HG03280 (cell line): ENCODE measurements at regions not wholly inside any gene's neighbourhood (a gene's known extent, or its start where the extent isn't known, plus 50 kb on each side); places are given as distances from the start of the nearest gene placed in this dataset.
"Not testable (repeated sequence)": the region's sequence is repeated elsewhere in the genome, so short reads cannot be mapped to it uniquely, and the experiment has no call there.

ENCODE experiments used
- ATAC-seq: cut with Tn5 transposase; IDR thresholded peaks from one replicate; pipeline ENCODE4 v1.9.1; 2021; ENCODE audit warnings: mild to moderate bottlenecking, moderate library complexity; ENCODE audit not compliant: unreplicated experiment

DNA sequence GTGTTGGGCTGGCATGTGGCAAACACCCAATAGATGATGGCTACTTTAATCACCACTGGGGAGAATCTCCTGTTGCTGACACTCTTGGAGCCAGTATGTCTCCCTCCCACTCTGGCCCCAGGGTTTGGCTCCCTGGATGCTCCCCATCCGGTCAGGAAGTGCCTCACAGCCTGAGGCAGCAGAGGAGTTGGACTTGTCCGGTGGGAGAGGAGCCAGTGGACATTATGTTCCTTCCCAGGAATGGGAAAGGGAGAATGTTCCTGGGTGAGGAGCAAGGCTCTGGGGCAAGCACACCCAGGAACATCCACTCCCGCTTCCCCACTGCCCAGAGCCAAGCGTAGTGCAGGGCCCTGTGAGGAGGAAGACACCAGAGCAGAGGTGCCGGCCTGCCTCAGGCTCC is 84.6 kb upstream of the NAV2 start:
- ATAC-seq = no peak

DNA sequence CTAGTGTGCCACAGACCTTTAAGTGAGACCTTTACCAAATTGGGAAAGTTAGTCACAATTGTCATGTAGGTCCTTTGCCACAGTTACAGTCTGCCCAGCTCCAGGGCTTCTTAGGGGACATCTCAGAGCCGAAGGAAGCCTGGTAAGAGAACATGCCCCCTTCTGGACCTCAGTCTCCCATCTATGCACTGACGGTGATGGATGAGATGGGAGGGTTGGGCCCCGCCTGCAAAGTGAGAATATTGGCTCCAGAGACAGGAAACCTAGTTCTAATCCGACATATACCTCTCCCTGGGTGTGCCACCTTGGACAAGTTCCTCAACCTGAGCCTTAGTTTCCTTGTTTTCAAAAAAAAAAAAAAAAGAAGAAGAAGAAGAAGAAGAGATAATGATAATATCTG is 85.1 kb upstream of the NAV2 start:
- ATAC-seq = no peak

DNA sequence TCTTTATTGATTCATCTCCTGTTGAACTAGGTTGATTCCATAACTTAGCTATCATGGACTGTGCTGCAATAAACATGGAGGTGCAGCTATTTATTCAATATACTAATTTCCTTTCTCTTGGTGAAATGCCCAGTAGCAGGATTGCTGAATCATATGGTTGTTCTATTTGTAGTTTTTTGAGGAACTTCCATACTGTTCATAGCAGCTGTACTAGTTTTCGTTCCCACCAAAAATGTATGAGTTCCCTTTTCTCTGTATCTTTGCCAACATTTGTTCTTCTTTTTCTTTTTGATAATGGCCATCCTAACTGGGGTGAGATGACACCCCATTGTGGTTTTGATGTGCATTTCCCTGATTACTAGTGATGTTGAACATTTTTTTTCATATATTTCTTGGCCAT is 87.2 kb upstream of the NAV2 start:
- no peak for ATAC-seq

DNA sequence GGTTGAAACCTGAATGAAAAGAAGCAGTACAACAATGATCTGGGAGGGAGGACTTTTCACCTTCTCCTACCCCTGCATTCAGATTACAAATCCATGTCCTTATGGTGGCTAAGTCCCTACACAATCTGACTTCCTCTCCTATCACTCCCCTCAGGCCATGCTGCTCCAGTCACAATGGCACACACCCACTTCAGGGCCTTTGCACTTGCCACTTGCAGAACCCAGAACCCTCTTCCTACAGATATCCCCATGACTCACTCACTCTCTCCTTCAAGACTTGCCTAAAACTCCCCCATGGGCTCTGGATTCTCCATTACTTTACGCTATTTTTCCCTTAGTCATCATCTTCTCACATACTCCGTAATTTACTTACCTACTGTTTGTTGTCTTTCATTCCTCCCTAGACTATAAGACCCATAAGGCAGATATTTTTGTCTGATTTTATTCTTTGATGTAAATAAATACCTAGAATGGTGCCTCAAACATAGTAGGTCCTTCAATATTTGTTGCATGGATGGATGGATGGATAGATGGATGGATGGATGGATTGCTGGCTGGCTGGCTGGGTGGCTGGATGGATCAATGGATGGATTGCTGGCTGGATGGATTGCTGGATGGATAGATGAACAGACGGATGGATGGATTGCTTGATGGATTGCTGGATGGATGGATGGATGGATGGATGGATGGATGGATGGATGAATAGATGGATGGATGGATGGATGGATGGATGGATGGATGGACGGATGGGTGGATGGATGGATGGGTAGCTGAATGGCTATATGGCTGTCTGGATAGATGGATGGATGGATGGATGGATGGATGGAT is 94.7 kb upstream of the NAV2 start:
- ATAC-seq = no peak

DNA sequence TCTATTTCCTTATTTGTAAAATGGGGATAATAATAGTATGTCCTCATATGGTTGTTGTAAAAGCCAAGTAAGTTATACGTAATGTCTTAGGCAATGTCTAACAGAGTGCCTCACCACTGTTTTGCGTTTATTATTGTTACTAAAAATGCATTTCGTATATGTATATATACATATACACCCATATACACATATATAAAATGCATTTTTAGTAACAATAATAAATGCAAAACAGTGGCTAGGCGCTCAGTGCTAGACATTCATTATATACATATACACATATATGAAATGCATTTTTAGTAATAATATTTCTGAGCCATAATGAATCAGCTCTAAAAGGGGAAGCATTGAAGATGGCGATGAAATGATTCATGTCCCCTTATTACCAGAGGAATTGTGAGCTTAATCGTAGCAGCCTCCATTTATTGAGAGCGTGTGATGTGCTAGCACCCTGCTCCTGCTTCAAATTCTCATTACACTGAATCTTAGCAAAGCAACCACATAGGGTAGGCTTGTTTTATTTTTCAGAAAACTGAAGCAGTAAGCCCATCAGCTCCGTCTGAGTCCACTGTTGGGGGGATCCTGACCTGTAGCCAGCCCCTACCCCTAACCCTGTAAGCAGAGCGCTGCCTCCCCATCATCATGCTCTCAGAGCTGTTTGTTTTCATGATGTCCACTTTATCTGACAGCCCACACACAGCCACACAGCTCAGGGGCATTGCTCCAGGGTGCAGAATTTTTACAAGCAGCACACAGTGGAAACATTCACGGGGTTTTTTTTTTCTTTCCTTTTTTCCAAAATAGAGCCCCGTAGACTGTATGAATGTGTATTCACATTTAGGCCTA is 97.1 kb upstream of the NAV2 start:
- ATAC-seq = no peak

DNA sequence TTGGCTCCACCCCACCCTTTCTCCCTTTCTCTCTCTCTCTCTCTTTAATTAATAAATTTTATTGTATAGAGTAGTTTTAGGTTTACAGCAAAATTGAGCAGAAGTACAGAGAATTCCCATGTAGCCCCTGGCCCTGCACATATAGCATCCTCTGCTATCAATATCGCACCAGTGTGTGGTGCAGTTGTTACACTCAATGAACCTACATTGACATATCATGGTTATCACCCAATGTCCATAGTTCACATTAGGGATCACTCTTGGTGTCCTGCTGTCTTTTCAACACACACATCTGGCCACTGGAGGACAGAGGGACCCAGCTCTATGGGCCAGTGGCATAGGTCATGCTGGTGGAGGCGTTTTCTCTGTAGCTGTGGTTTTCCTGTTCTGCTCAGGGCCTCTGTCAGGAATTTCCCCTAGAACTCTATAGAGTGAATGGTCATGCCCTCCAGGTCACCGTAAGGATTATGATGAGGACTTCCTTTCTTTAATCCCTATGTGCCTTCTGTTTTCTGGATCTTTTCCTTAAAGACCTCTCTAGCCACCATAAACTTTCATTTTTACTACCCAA is 98.2 kb upstream of the NAV2 start:
- ATAC-seq = no peak

DNA sequence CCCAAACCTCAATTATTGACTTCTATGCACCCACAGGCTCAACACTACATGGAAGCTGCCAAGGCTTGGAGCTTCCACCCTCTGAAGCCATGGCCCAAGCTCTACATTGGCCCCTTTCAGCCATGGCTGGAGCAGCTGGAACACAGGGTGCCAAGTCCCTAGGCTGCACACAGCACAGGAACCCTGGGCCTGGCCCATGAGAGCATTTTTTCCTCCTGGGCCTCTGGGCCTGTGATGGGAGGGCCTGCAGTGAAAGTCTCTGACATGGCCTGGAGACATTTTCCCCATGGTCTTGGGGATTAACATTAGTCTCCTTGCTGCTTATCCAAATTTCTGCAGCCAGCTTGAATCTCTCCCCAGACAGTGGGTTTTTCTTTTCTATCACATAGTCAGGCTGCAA is 100.6 kb upstream of the NAV2 start:
- not testable (repeated sequence) for ATAC-seq

DNA sequence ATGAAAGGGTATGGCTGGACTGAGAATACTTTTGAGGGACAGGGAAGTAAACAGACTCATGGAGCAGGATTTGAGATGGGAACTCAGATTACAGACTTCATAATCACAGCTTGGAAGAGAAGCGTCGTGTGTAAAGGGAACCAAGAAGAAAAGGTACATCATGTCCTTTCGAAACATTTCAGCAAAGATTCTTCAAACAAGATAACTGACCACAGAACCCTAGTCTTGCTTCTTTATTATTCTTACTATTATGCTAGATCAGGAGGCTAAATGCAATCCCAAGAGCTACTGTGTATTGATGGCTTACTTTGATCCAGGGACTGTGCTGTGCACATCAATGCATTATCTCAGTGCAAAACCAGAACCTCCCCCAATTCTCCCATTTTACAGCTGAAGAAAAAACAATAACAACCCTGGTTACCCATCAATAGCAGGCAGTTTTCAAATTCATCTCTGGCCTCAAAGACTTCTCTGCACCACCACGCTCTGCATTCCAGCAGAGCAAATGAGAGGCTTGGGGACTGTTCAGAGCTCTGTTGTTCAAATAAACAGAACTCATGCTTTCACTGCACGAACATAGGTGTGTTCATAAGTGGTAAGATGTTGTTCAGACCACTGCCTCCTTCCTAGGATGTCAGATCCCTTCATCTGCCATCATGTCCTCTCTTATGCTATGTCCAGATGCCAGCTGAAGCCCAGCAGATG is 104.8 kb upstream of the NAV2 start:
- no peak for ATAC-seq

DNA sequence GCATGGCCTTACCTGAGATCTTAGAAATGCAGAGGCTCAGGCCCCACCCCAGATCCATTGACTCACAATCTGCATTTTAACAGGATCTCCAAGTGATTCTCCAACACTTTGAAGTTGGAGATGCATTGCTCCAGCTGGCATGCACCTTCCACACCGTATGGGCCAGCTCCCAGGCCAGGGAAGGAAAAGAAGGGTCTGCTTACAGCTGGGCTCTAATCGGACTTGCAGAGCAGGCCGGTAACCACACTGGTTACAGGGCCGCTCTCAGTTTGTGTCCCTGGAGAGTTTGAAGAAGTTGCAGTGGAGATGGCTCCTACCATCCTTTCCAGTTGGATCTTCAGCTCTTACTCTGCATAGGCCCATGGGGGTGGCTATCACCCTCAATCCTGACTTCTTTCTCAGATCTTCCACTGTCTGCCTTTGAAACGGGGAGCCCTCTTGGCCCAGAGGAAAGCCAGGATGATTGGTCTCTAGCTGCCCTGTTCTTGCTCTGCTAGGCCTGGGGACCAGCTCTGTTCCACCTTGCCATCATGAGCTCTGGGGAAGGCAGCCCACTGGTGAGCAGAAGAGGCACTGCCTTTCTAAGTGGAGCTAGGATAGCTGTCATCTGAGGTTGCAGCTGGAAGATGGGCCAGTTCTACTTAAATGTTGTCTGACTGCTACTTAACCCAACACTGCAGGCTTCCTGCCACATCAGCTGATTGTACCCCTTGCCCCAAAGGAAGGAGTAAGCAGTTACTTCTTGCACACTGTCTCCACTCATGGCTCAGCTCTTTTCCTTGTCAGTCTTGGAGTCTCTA is 105.6 kb upstream of the NAV2 start:
- ATAC-seq = no peak

DNA sequence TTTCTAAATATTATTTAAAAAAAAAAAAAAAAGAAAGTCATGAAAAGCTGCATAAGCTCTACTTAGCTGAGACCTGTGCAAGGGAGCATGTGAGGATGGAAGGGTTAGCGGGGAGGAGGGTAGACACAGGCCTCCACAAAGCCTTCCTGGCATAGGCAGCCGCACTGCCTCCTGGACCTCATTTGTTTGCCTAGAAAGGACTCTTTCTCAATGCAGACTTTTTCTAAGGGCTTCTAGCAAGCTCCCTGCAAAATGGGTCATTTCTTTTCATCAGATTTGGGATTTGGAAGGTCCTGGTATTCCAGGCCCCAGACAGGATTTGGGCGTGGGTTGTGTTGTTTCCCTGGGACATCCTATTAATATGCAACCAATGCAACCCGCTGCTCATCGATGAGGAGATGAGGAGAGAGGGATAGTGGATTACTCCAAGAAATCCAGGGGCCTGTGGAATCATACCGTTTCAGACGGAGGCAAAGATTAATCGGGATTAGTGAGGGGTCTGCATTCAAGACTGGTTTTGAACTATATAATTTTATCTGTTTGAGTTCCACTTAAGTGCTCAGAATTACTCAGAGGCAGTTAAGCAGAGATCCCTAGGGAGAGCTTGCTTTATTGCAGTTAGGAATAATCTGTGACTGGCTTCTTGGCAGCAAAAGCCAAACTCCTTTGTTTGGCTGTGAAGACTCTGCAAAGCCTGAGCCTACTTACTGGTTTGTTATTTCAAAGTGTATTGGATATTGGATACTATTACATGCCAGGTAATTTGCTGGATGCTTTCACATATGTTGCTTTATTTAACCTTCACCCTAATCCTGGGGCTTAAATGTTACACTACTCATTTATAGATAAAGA is 106.9 kb upstream of the NAV2 start:
- no peak for ATAC-seq

DNA sequence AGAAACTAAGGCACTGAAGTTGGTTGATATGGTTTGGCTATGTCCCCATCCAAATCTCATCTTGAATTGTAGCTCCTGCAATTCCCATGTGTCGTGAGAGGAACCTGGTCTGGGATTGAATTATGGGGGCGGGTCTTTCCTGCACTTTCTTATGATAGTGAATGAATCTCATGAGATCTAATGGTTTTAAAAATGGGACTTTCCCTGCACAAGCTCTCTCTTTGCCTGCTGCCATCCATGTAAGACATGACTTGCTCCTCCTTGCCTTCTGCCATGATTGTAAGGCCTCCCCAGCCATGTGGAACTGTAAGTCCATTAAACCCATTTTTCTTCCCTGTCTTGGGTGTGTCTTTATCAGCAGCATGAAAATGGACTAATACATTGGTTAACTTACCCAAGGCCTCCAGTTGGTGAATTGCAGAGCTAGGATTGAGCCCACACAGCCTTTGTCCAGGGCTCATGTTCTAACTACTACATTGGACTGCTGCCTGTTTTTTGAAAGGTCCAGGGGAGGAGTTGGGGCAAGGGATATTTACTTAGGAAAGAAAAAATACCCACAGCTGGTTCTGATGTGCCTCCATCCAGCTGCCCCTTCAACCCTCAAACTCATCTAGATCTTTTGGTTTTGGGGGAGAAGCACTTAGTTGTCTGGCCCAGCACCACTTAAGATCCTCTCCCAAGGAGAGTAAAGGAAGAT is 107.8 kb upstream of the NAV2 start:
- ATAC-seq = no peak

DNA sequence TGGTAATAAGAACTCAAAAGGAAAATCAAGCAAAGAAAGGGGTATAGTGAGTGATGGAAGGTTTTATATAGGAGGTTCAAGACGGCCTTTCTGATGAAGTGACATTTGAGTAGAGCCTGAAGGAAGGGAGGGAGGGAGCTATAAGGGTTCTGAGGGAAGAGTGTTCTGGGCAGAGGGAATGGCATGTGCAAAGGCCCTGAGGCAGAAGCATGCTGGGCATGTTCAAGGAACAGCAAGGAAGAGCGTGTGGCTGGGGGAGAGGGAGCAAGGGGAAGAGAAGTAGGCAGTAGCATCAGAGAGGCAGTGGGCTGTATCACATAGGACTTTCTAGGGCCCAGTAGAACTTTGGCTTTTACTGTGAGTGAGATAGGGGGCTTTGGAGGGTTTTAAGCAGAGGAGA is 108.9 kb upstream of the NAV2 start:
- ATAC-seq = no peak

DNA sequence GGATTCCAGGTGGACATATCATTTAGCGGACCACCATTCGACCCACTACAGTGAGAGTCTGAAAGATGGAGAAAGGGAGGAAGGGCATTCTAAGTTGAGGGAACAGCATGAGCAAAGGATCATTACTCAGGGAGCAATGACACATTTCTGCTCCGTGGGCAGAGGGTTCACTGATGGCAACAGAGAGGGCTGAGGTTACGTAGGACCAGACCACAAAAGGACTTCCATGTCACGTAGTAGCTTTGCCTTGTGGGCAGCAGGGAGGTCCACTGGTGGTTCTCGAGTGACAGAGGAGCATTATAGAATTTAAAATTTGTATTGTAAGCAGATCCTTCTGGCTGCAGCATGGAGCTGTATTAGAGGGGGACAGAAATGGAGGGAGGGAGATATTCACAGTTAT is 109.7 kb upstream of the NAV2 start:
- ATAC-seq = no peak

DNA sequence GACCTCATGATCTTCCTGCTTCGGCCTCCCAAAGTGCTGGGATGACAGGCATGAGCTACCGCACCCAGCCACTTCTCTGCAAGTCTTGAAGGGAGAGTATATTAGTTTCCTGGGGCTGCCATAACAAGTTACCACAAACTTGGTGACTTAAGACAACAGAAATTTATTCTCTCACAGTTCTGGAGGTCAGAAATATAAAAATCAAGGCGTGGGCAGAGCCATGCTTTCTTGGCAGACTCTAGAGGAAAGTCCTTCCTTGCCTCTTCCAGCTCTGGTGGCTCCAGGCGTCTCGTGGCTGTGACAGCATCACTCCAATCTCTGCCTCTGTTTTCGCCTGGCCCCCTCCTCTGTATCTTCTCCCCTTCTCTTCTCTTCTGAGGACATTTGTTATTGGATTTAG is 110.2 kb upstream of the NAV2 start:
- ATAC-seq = no peak

DNA sequence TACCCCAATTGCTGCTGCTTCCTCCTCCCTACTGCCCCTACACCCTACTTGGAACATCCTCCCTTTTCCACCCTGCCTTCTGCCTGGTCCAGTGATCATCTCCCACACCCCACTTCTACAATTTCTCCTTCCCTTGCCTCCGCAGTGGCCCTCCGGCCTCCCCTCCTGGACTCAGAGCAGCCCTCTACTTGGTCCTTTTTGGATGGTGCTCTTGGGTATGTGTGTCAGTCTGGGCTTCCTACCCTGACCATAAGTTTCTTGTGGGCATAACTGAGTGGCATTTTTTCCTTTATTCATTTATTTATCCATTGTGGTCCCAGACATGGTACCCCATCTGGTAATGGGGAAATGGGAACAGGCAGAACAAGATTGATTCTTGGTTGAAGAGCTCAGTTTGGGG is 111.4 kb upstream of the NAV2 start:
- no peak for ATAC-seq

DNA sequence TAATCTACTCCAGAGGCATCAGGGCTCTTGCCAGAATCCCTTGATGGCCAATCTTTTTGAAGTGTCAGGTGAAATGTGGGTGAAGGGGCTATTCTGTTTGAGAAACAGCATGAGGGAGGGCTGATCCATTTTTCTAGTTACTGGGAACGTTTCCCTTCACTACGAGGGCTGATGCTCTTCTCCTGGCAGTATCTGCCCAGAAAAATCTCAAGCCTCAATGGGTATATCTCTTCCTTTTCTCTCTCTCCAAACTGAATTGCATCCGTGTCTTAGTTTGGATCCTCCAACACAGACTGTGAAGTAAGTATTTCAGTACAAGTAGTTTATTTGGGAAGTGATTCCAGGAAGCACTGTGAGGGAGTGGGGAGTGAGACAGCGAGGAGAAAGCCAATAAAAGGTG is 113.0 kb upstream of the NAV2 start:
- no peak for ATAC-seq

DNA sequence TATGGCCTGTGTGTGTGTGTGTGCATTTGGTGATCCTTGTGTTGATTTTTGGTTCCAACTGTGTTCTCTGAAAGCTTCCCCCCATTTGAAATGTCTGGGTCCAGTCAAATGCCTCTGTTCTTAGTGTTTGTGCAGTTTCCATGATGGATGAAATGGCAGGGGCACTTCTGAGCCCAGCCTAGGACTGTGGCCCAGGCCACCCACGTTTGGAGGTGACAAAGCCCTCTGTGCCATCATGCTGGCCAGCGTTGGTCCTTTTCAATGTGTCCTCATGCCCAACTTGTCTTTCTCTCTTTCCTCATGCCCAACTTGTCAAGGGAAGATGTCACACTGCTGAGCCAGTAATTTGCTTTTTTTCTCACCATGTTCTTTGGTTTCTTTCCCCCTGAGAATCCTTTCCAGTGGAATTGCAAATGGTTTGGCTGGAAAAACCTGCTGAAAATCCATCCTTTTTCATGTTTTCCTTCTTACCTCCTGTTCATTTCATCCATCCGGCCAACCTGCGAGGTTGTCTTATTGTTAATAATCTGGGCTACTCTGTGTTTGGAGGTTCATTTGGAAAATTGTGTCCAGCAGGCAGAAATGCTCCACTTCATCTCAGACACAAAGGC is 113.7 kb upstream of the NAV2 start:
- no peak for ATAC-seq

DNA sequence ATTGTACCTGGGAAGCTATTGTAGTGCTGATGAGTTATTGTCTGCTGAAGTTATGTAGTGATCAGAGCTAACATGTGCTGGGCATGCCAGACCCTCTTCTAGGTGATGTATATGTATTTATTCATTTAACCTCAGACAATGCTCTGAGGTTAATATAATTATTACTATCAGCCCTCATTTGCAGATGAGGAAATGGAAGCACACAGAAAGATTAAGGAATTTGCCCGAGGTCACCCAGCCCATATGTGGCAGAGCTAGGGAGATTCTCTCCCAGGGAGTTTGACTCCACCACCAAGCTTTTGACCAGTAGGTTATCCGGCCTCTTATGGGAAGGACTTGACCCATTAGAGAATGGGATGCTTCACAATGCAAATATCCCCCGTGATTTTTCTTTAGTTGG is 114.2 kb upstream of the NAV2 start:
- ATAC-seq = no peak

DNA sequence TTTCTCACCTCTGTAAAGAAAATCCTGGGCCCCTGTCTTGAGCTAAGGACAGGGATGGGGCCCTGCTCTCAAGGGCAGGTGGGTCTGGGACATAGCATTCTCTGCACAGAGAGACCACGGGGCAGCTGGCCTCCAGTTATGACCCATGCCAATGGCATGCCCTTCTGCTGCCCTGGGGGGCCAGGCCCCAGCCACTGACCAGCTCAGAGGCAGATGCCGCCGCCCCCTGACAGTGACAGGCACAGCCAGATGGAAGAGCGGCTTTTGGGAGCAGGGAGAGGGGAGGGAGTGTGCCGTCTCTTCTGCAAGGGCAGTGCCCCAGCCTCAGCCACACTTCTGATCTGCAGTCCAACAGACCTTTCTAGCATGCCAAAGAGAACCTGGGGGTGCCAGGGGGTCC is 114.8 kb upstream of the NAV2 start:
- no peak for ATAC-seq
